ENCODE measurements at regions not wholly inside any gene's neighbourhood (a gene's known extent, or its start where the extent isn't known, plus 50 kb on each side); places are given as distances from the start of the nearest gene placed in this dataset.
"Not testable (repeated sequence)": the region's sequence is repeated elsewhere in the genome, so short reads cannot be mapped to it uniquely, and the experiment has no call there.

DNA sequence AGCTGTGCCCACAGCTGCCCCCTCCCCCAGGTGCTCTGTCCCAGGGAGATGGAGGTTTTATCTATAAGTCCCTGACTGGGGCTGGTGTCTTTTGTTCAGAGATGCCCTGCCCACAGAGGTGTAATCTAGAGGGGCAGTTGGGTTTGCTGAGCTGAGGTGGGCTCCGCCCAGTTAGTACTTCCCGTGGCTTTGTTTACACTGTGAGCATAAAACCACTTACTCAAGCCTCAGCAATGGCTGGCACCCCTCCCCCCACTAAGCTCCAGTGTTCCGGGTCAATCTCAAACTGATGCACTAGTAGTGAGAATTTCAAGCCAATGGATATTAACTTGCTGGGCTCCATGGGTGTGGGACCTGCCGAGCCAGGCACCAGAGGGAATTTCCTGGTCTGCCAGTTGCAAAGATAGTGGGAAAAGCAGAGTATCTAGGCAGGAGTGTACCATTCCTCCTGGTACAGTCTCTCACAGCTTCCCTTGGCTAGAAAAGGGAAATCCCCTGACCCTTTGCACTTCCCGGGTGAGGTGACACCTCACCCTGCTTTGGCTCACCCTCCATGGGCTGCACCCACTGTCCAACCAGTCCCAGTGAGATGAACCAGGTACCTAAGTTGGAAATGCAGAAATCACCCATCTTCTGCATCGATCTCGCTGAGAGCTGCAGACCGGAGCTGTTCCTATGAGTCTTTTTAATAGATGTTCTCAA lies 509.6 kb downstream of the TMEM38B start:
- H3K4me1 ChIP-seq (ENCODE audit: control insufficient read depth, insufficient read depth, low read length); H3K36me3 ChIP-seq (ENCODE audit: control insufficient read depth, insufficient read depth, low read length); H3K27ac ChIP-seq (ENCODE audit: low read depth, low read length); H3K4me3 ChIP-seq (ENCODE audit: low read depth, low read length); DNase-seq (ENCODE audit: low read depth in 4 of 6, low spot score in 6 of 6); H3K9me3 ChIP-seq (ENCODE audit: control insufficient read depth, insufficient read depth, low read length); H3K27me3 ChIP-seq (ENCODE audit: control insufficient read depth, insufficient read depth, low read length): not testable (repeated sequence)
- WGBS (ENCODE audit: insufficient coverage) = 85% methylated on average over 2 of the region's 8 CpGs

DNA sequence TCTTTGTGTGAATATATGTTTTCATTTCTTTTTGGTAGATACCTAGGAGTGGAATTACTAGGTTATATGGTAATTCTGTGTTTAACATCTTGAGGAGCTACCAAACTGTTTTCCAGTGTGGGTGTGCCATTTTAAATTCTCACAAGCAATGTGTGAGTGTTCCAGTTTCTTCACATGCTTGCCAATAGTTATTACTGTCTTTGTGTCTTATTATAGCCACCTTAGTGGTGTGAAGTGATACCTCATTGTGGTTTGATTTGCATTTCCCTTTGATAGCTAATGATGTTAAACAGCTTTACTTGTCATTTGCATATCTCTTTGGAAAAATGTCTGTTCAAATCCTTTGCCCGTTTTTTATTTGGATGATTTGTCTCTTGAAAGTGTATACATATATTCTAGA lies 513.0 kb downstream of the TMEM38B start:
- Histone ChIP-seq H3K27ac (ENCODE audit: low read depth, low read length) (no peak overlapping the region), H3K27me3 (ENCODE audit: control insufficient read depth, insufficient read depth, low read length) (no peaks in the 10 kb centered on the region), H3K9me3 (ENCODE audit: control insufficient read depth, insufficient read depth, low read length) (peaks cover 3% of the 10 kb centered on the region), H3K36me3 (ENCODE audit: control insufficient read depth, insufficient read depth, low read length) (no peaks in the 10 kb centered on the region), H3K4me1 (ENCODE audit: control insufficient read depth, insufficient read depth, low read length) (no peaks in the 10 kb centered on the region), H3K4me3 (ENCODE audit: low read depth, low read length) (no peak overlapping the region)
- no peak for DNase-seq (ENCODE audit: low read depth in 4 of 6, low spot score in 6 of 6)
- no CpG with 5 or more reads among the region's 1 CpG for WGBS (ENCODE audit: insufficient coverage)

DNA sequence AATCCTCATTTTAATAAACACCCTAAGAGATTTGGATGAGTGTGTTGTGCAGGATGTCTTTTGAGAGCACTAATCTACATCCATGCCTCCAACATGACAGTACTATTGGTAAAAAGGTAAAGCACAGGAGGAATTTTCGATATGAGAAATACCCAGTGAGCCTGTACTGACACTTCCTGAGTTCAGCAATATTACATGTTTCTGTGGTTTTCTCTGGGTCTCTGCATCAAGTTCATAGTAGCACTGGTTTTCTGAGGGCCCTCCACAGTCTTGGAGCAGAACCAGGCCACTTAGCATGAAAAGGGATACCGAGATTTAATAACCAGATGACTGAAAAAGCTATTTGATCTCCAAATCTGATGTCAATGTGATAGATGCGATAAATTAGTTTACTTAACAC lies 524.1 kb downstream of the TMEM38B start:
- H3K4me3 ChIP-seq (ENCODE audit: low read depth, low read length) = no peak overlapping the region
- no CpG with 5 or more reads among the region's 3 CpGs for WGBS (ENCODE audit: insufficient coverage)
- no peaks in the 10 kb centered on the region for H3K27me3 ChIP-seq (ENCODE audit: control insufficient read depth, insufficient read depth, low read length)
- no peaks in the 10 kb centered on the region for H3K9me3 ChIP-seq (ENCODE audit: control insufficient read depth, insufficient read depth, low read length)
- H3K4me1 ChIP-seq (ENCODE audit: control insufficient read depth, insufficient read depth, low read length) = no peaks in the 10 kb centered on the region
- no peaks in the 10 kb centered on the region for H3K36me3 ChIP-seq (ENCODE audit: control insufficient read depth, insufficient read depth, low read length)
- H3K27ac ChIP-seq (ENCODE audit: low read depth, low read length) = no peak overlapping the region
- DNase-seq (ENCODE audit: low read depth in 4 of 6, low spot score in 6 of 6) = no peak

DNA sequence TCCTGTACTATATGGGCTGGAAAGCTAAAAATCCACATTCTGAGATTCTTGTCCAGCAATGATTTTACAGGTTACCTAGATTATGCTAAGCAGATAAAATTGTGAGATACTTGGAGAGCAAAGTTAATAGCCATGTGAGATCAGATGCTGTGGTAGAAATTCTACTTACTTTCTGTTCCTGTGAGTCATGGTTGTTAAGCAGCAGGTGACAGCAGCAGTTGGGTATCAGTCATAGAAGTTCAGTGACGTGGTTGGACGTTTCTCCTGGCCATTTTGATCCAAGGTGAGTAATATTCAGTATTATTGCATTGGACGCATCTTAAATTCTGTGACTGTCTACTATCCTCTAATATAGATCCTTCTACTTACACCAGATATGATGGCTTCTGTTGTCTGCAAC lies 524.5 kb downstream of the TMEM38B start:
- DNase-seq (ENCODE audit: low read depth in 4 of 6, low spot score in 6 of 6) = no peak
- no peaks in the 10 kb centered on the region for H3K4me1 ChIP-seq (ENCODE audit: control insufficient read depth, insufficient read depth, low read length)
- H3K4me3 ChIP-seq (ENCODE audit: low read depth, low read length) = no peak overlapping the region
- no peaks in the 10 kb centered on the region for H3K27me3 ChIP-seq (ENCODE audit: control insufficient read depth, insufficient read depth, low read length)
- WGBS (ENCODE audit: insufficient coverage) = no CpG with 5 or more reads among the region's 3 CpGs
- H3K9me3 ChIP-seq (ENCODE audit: control insufficient read depth, insufficient read depth, low read length) = no peaks in the 10 kb centered on the region
- no peak overlapping the region for H3K27ac ChIP-seq (ENCODE audit: low read depth, low read length)
- H3K36me3 ChIP-seq (ENCODE audit: control insufficient read depth, insufficient read depth, low read length) = no peaks in the 10 kb centered on the region

DNA sequence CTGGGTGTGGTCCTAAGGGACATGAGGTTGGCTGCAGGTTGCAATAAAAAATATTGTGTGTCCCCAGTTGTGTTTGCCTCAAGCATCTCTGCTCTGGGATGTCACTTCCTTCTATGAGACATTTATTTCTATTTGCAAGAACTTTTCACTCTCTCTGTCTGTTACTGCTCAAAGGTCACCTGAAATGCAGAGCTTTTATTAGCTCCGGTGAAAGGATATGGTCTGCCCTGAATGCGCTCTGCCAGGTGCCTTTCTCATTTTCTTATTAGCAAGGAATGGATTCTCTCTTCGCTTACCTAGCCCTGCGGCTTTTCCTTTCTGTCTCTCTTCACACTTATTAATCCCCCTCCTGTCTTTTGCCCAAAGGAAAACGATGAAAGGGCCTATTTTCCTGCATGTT lies 526.1 kb downstream of the TMEM38B start:
- 90% methylated on average over 2 of the region's 5 CpGs for WGBS (ENCODE audit: insufficient coverage)
- no peaks in the 10 kb centered on the region for H3K4me1 ChIP-seq (ENCODE audit: control insufficient read depth, insufficient read depth, low read length)
- no peak overlapping the region for H3K4me3 ChIP-seq (ENCODE audit: low read depth, low read length)
- no peak overlapping the region for H3K27ac ChIP-seq (ENCODE audit: low read depth, low read length)
- no peaks in the 10 kb centered on the region for H3K27me3 ChIP-seq (ENCODE audit: control insufficient read depth, insufficient read depth, low read length)
- no peaks in the 10 kb centered on the region for H3K36me3 ChIP-seq (ENCODE audit: control insufficient read depth, insufficient read depth, low read length)
- no peaks in the 10 kb centered on the region for H3K9me3 ChIP-seq (ENCODE audit: control insufficient read depth, insufficient read depth, low read length)
- no peak for DNase-seq (ENCODE audit: low read depth in 4 of 6, low spot score in 6 of 6)

DNA sequence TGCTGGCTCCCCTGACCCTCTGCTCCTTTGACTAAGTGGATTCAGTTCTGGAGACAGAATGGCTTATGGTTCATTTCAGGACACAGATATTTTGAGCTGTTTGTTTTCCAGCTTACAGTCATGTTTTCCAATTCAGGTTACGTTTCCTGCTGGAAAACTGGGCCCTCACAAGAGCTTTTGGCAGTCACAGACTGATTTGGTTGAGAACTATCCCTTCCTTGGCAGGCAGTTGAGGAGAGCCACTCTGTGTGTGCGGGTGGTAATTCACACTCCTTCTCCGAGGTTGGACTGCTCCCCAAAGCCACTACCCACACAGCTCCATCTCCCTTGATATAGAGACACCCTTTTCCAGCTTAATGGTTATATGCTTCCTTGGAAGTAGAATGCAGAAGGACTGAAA lies 534.5 kb downstream of the TMEM38B start:
- WGBS (ENCODE audit: insufficient coverage) = 100% methylated on average over 1 of the region's 3 CpGs
- Histone ChIP-seq H3K27me3 (ENCODE audit: control insufficient read depth, insufficient read depth, low read length) (no peaks in the 10 kb centered on the region), H3K4me3 (ENCODE audit: low read depth, low read length) (no peak overlapping the region), H3K9me3 (ENCODE audit: control insufficient read depth, insufficient read depth, low read length) (no peaks in the 10 kb centered on the region), H3K4me1 (ENCODE audit: control insufficient read depth, insufficient read depth, low read length) (peaks cover 4% of the 10 kb centered on the region), H3K36me3 (ENCODE audit: control insufficient read depth, insufficient read depth, low read length) (no peaks in the 10 kb centered on the region), H3K27ac (ENCODE audit: low read depth, low read length) (no peak overlapping the region)
- DNase-seq (ENCODE audit: low read depth in 4 of 6, low spot score in 6 of 6) = peak in 1 of 6 donors; percentile 85

DNA sequence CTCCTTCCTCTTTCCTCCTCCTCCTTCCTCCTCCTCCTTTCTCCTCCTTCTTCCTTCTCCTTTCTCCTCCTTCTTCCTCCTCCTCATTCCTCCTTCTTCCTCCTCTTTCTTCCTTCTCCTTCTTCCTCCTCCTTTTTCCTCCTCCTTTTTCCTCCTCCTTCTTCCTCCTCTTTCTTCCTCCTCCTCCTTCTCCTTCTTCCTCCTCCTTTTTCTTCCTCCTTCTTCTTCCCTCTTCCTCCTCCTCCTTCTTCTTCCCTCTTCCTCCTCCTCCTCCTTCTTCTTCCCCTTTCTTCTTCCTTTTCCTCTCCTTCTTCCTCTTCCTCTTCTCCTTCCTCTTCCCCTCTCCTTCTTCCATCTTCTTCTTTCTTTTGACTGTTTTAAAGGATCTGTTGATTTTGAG lies 538.8 kb downstream of the TMEM38B start:
- no peak overlapping the region for H3K4me3 ChIP-seq (ENCODE audit: low read depth, low read length)
- no peaks in the 10 kb centered on the region for H3K4me1 ChIP-seq (ENCODE audit: control insufficient read depth, insufficient read depth, low read length)
- H3K27me3 ChIP-seq (ENCODE audit: control insufficient read depth, insufficient read depth, low read length) = no peaks in the 10 kb centered on the region
- peaks cover 5% of the 10 kb centered on the region for H3K9me3 ChIP-seq (ENCODE audit: control insufficient read depth, insufficient read depth, low read length)
- no peaks in the 10 kb centered on the region for H3K36me3 ChIP-seq (ENCODE audit: control insufficient read depth, insufficient read depth, low read length)
- DNase-seq (ENCODE audit: low read depth in 4 of 6, low spot score in 6 of 6) = no peak
- no peak overlapping the region for H3K27ac ChIP-seq (ENCODE audit: low read depth, low read length)

DNA sequence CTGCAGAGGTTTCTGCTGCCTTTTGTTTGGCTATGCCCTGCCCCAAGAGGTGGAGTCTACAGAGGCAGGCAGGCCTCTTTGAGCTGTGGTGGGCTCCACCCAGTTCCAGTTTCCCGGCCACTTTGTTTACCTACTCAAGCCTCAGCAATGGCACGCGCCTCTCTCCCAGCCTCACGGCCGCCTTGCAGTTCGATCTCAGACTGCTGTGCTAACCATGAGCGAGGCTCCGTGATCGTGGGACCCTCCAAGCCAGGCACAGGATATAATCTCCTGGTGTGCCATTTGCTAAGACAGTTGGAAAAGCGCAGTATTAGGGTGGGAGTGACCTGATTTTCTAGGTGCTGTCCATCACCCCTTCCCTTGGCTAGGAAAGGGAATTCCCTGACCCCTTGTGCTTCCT lies 566.6 kb downstream of the TMEM38B start:
- not testable (repeated sequence) for DNase-seq (ENCODE audit: low read depth in 4 of 6, low spot score in 6 of 6)

DNA sequence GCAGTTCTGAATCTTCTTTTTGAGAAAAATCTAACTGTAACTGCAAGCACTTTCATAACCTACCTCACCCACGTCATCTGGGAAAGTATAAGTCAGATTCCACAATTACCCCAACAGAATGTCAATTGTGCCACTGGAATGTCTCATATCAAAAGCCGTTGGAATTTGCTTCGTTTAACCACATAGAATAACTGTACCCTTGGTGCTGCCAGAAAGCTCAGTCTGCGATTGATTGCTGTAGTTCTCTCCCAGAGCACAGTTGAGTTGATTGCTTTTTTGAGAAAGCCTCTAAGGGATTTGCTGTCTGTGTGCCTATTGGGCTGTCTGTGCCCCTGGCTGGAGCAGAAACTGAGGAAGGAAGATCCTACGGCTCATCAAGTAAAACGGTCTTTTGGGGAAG lies 583.6 kb downstream of the TMEM38B start:
- peak in 2 of 6 donors; percentile 15 to 66 for DNase-seq (ENCODE audit: low read depth in 4 of 6, low spot score in 6 of 6)
- no peaks in the 10 kb centered on the region for H3K36me3 ChIP-seq (ENCODE audit: control insufficient read depth, insufficient read depth, low read length)
- peaks cover 1% of the 10 kb centered on the region for H3K9me3 ChIP-seq (ENCODE audit: control insufficient read depth, insufficient read depth, low read length)
- H3K27ac ChIP-seq (ENCODE audit: low read depth, low read length) = peak overlapping the region; percentile 70
- peak overlapping the region; percentile 22 for H3K4me3 ChIP-seq (ENCODE audit: low read depth, low read length)
- no peaks in the 10 kb centered on the region for H3K27me3 ChIP-seq (ENCODE audit: control insufficient read depth, insufficient read depth, low read length)
- 39% methylated on average over 5 of the region's 6 CpGs for WGBS (ENCODE audit: insufficient coverage)
- no peaks in the 10 kb centered on the region for H3K4me1 ChIP-seq (ENCODE audit: control insufficient read depth, insufficient read depth, low read length)

More for the DNA sequence above, 566.6 kb downstream of the TMEM38B start:
- H3K4me3 ChIP-seq (ENCODE audit: low read depth, low read length); H3K27ac ChIP-seq (ENCODE audit: low read depth, low read length); H3K4me1 ChIP-seq (ENCODE audit: control insufficient read depth, insufficient read depth, low read length); H3K36me3 ChIP-seq (ENCODE audit: control insufficient read depth, insufficient read depth, low read length); H3K27me3 ChIP-seq (ENCODE audit: control insufficient read depth, insufficient read depth, low read length); H3K9me3 ChIP-seq (ENCODE audit: control insufficient read depth, insufficient read depth, low read length): not testable (repeated sequence)
- WGBS (ENCODE audit: insufficient coverage) = 98% methylated on average over 7 of the region's 10 CpGs

DNA sequence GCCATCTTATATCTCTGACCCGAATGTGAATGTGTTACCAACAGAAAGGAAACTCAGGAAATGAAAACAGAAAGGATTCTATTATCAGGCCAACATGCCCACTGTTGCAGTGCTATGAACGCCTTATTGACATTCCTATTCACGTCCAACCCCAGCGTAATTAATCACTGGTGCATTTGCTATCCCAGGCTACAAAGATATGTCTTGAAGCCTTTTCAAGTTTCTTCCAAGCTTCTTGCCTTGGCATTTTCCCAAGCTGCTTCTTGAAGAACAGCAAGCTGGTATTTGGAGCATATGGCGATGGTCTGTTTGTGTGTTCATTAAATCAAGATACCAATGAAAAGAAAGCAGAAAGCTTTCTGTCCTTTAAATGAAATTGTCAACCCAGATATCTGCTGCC lies 579.2 kb upstream of the ZNF462 start:
- no peaks in the 10 kb centered on the region for H3K9me3 ChIP-seq (ENCODE audit: control insufficient read depth, insufficient read depth, low read length)
- peak in 4 of 6 donors; percentile 22 to 96 (median 58) for DNase-seq (ENCODE audit: low read depth in 4 of 6, low spot score in 6 of 6)
- 34% methylated on average over 3 of the region's 5 CpGs for WGBS (ENCODE audit: insufficient coverage)
- no peaks in the 10 kb centered on the region for H3K27me3 ChIP-seq (ENCODE audit: control insufficient read depth, insufficient read depth, low read length)
- H3K36me3 ChIP-seq (ENCODE audit: control insufficient read depth, insufficient read depth, low read length) = no peaks in the 10 kb centered on the region
- H3K27ac ChIP-seq (ENCODE audit: low read depth, low read length) = peak overlapping the region; percentile 58
- no peak overlapping the region for H3K4me3 ChIP-seq (ENCODE audit: low read depth, low read length)
- peaks cover 5% of the 10 kb centered on the region for H3K4me1 ChIP-seq (ENCODE audit: control insufficient read depth, insufficient read depth, low read length)

All from spinal cord (tissue), 9 donors.